ENCODE measurements at regions not wholly inside any gene's neighbourhood (a gene's known extent, or its start where the extent isn't known, plus 50 kb on each side); places are given as distances from the start of the nearest gene placed in this dataset.
"Not testable (repeated sequence)": the region's sequence is repeated elsewhere in the genome, so short reads cannot be mapped to it uniquely, and the experiment has no call there.

GRCh38 chr1:234846813-234847212, 236.8 kb upstream of the IRF2BP2 start:
- TF ChIP-seq POLR2AphosphoS5 (IDR thresholded peaks at IDR 0.05; ENCODE audit: low read depth, low read length); POLR2A (IDR thresholded peaks at IDR 0.05; ENCODE audit: low read depth, low read length); TAF1 (IDR thresholded peaks at IDR 0.05; ENCODE audit: borderline replicate concordance, low read depth, low read length): not testable (repeated sequence)
